HepG2 (cell line): ENCODE measurements at regions not wholly inside any gene's neighbourhood (a gene's known extent, or its start where the extent isn't known, plus 50 kb on each side); places are given as distances from the start of the nearest gene placed in this dataset.

Source experiments
- MAFF ChIP-seq: IDR thresholded peaks from 2 replicates; pipeline ENCODE4 v1.6.1; 2011; ENCODE audit warnings: low read depth, low read length, improper control_type of control experiment
- POLR2A ChIP-seq, 2 experiments: IDR thresholded peaks; 2 replicates each; pipeline ENCODE4 v1.6.1; 2011; ENCODE audit warnings: low read depth in 2 of 2, low read length in 2 of 2, mild to moderate bottlenecking in 1 of 2, moderate library complexity in 1 of 2; ENCODE audit not compliant: insufficient read depth in 1 of 2
- POLR2AphosphoS5 ChIP-seq: IDR thresholded peaks from 2 replicates; pipeline ENCODE4 v1.6.1; 2012; ENCODE audit warnings: low read depth, low read length
- RAD21 ChIP-seq: fragments of 450-650 bp; formaldehyde crosslinking; IDR thresholded peaks from 2 replicates; pipeline ENCODE4 v1.5.0; 2020; ENCODE audit warnings: mild to moderate bottlenecking
- RFX5 ChIP-seq: IDR thresholded peaks from 2 replicates; pipeline ENCODE4 v1.6.1; 2011; ENCODE audit warnings: low read depth, low read length, improper control_type of control experiment
- SIN3A ChIP-seq: IDR thresholded peaks from 2 replicates; pipeline ENCODE4 v1.6.1; 2011; ENCODE audit warnings: low read depth, mild to moderate bottlenecking, control low read depth, low read length, borderline replicate concordance
- YY1 ChIP-seq: IDR thresholded peaks from 2 replicates; pipeline ENCODE4 v1.6.1; 2011; ENCODE audit warnings: low read length, low read depth, moderate library complexity, mild to moderate bottlenecking; ENCODE audit not compliant: insufficient read depth, insufficient replicate concordance
- ZFP36 ChIP-seq: fragments of 150-350 bp; IDR thresholded peaks from 2 replicates; pipeline ENCODE4 v1.6.1; 2018; ENCODE audit warnings: borderline replicate concordance, low read length, low read depth; ENCODE audit not compliant: partially characterized antibody
- ZKSCAN8 ChIP-seq: IDR thresholded peaks from 2 replicates; pipeline ENCODE4 v1.6.1; 2016; ENCODE audit warnings: borderline replicate concordance, missing genetic modification reagents, missing compliant biosample characterization
- ZNF446 ChIP-seq: sonication (generic); formaldehyde crosslinking; IDR thresholded peaks from 2 replicates; pipeline ENCODE4 v1.5.0; 2020; ENCODE audit warnings: mild to moderate bottlenecking, missing genetic modification reagents
- TF ChIP-seq, protein P1 (sequence below): sonication (generic); formaldehyde crosslinking; IDR thresholded peaks from 2 replicates; pipeline ENCODE4 v1.4.0; 2020; ENCODE audit warnings: missing genetic modification reagents, borderline replicate concordance
- TF ChIP-seq, protein P2 (sequence below): sonication (generic); formaldehyde crosslinking; IDR thresholded peaks from 2 replicates; pipeline ENCODE4 v1.4.0; 2020; ENCODE audit warnings: missing genetic modification reagents
- TF ChIP-seq, protein P3 (sequence below): sonication (generic); formaldehyde crosslinking; IDR thresholded peaks from 2 replicates; pipeline ENCODE4 v1.4.0; 2020; ENCODE audit warnings: mild to moderate bottlenecking, missing genetic modification reagents

DNA sequence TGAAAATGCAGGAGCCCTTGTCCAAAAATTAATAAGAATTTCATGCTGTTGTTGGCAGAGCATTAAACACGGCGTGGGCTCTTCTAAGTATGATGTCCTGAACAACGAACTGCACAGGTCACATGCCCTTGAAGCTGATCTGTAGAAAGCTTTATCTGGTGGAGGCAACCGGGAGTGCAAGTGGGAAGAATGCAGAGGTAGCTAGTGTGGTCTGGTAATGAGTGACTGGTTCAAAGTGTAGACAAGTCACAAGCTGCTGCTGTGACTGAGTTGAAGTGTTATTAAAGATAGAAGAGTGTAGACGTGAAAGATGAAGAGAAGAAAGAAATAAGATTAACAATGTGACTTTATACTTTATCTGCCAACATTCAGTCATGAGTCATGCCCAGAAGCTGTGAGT is 361.9 kb downstream of the TTLL7 start:
- TF ChIP-seq SIN3A (no peak), POLR2AphosphoS5 (no peak), ZFP36 (no peak), ZNF446 (CRISPR knock-in tag) (no peak), MAFF (no peak), YY1 (no peak), ZKSCAN8 (CRISPR knock-in tag) (no peak), RFX5 (no peak), POLR2A (IDR thresholded peaks at IDR 0.05; ENCODE audit: insufficient read depth in 1 of 2, low read depth in 2 of 2, low read length in 2 of 2) (no peak), RAD21 (CRISPR knock-in tag) (no peak)
- TF ChIP-seq, protein P1, sequence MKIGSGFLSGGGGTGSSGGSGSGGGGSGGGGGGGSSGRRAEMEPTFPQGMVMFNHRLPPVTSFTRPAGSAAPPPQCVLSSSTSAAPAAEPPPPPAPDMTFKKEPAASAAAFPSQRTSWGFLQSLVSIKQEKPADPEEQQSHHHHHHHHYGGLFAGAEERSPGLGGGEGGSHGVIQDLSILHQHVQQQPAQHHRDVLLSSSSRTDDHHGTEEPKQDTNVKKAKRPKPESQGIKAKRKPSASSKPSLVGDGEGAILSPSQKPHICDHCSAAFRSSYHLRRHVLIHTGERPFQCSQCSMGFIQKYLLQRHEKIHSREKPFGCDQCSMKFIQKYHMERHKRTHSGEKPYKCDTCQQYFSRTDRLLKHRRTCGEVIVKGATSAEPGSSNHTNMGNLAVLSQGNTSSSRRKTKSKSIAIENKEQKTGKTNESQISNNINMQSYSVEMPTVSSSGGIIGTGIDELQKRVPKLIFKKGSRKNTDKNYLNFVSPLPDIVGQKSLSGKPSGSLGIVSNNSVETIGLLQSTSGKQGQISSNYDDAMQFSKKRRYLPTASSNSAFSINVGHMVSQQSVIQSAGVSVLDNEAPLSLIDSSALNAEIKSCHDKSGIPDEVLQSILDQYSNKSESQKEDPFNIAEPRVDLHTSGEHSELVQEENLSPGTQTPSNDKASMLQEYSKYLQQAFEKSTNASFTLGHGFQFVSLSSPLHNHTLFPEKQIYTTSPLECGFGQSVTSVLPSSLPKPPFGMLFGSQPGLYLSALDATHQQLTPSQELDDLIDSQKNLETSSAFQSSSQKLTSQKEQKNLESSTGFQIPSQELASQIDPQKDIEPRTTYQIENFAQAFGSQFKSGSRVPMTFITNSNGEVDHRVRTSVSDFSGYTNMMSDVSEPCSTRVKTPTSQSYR, result no peak
- TF ChIP-seq, protein P2, sequence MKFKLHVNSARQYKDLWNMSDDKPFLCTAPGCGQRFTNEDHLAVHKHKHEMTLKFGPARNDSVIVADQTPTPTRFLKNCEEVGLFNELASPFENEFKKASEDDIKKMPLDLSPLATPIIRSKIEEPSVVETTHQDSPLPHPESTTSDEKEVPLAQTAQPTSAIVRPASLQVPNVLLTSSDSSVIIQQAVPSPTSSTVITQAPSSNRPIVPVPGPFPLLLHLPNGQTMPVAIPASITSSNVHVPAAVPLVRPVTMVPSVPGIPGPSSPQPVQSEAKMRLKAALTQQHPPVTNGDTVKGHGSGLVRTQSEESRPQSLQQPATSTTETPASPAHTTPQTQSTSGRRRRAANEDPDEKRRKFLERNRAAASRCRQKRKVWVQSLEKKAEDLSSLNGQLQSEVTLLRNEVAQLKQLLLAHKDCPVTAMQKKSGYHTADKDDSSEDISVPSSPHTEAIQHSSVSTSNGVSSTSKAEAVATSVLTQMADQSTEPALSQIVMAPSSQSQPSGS (CRISPR knock-in tag), result no peak
- TF ChIP-seq, protein P3, sequence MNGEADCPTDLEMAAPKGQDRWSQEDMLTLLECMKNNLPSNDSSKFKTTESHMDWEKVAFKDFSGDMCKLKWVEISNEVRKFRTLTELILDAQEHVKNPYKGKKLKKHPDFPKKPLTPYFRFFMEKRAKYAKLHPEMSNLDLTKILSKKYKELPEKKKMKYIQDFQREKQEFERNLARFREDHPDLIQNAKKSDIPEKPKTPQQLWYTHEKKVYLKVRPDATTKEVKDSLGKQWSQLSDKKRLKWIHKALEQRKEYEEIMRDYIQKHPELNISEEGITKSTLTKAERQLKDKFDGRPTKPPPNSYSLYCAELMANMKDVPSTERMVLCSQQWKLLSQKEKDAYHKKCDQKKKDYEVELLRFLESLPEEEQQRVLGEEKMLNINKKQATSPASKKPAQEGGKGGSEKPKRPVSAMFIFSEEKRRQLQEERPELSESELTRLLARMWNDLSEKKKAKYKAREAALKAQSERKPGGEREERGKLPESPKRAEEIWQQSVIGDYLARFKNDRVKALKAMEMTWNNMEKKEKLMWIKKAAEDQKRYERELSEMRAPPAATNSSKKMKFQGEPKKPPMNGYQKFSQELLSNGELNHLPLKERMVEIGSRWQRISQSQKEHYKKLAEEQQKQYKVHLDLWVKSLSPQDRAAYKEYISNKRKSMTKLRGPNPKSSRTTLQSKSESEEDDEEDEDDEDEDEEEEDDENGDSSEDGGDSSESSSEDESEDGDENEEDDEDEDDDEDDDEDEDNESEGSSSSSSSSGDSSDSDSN, result no peak
